Right cardiac atrium (tissue), 5 donors: ENCODE measurements at regions not wholly inside any gene's neighbourhood (a gene's known extent, or its start where the extent isn't known, plus 50 kb on each side); places are given as distances from the start of the nearest gene placed in this dataset.

ENCODE experiments used
- ATAC-seq, 2 donors: fragments of 200-7000 bp; cut with Tn5 transposase; one replicate each; pipeline versions ENCODE4 v1.8.0 to v1.9.1; 2020; ENCODE audit warnings: moderate library complexity in 2 of 2, mild to moderate bottlenecking in 1 of 2
- DNase-seq, 3 donors: peaks; one replicate each; pipeline ENCODE4 v3.0.0-alpha.2; 2020
- H3K27ac ChIP-seq: one replicate; pipeline ENCODE4 v1.5.1; 2013; ENCODE audit warnings: mild to moderate bottlenecking, low read length, control low read depth, moderate library complexity
- H3K27me3 ChIP-seq: one replicate; pipeline ENCODE4 v1.6.1; 2013; ENCODE audit not compliant: control insufficient read depth, insufficient read depth
- H3K4me1 ChIP-seq: one replicate; pipeline ENCODE4 v1.6.1; 2013; ENCODE audit warnings: low read length; ENCODE audit not compliant: control insufficient read depth, insufficient read depth
- H3K4me3 ChIP-seq: one replicate; pipeline ENCODE4 v1.5.1; 2013; ENCODE audit warnings: low read length, control low read depth
- H3K9me3 ChIP-seq: one replicate; pipeline ENCODE4 v1.6.1; 2013; ENCODE audit warnings: low read length; ENCODE audit not compliant: control insufficient read depth
- WGBS: extraction: QIAGEN DNeasy Blood & Tissue Kit; methylation state at CpG from one replicate; pipeline ENCODE4 v1.1.7; 2013; 5-methylcytosine and 5-hydroxymethylcytosine counted together
- intact Hi-C, 4 donors: fragments of 100-400 bp; cut with DNase I; formaldehyde crosslinking; loops; one replicate each; pipeline versions ENCODE4 v1.11.0 to v1.14.0; 2022 to 2023
- donor health status: healthy with polysubstance abuse.
- donor health status: DM: no; HTN: yes; CAD: no.
- donor health status: DM: no; HTN: no; CAD: no.
- donor health status: DM: no; HTN: yes; CAD: no; lungs with severe emphysema.
- donor health status: DM: yes; HTN: yes; CAD: no.

GRCh38 chr4:111933703-111934102, 211.6 kb upstream of the FAM241A start:
- intact Hi-C loops: no loop called here
- 82% methylated on average over 2 of the region's 2 CpGs for WGBS
- ATAC-seq: no peak
- Histone ChIP-seq H3K27me3 (no peaks in the 10 kb centered on the region), H3K27ac (no peak overlapping the region), H3K4me1 (no peaks in the 10 kb centered on the region), H3K9me3 (no peaks in the 10 kb centered on the region), H3K4me3 (no peak overlapping the region)
- no peak for DNase-seq

DNA sequence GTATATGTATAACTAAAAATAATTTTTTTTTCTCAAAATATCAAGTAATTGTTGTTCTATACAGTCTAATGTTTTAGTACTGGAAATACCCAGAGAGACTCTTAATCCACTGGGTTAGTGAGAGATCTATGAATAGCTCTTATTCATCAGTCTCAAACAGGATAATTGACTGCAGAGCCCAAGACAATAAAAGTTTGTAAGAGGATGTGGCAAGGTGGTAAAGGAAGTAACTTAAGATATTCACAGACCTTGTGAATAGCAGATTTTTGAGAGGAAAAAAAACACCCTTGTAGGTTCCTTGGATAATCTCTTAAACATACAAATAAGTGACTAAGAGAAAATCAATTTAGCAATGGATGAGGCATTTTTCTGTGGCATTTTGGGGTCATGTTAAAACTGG, 210.9 kb upstream of the FAM241A start:
- DNase-seq (no peak), ATAC-seq (no peak)
- Histone ChIP-seq H3K4me3 (no peak overlapping the region), H3K27me3 (no peaks in the 10 kb centered on the region), H3K9me3 (no peaks in the 10 kb centered on the region), H3K4me1 (no peaks in the 10 kb centered on the region), H3K27ac (no peak overlapping the region)
- intact Hi-C loops: no loop called here

DNA sequence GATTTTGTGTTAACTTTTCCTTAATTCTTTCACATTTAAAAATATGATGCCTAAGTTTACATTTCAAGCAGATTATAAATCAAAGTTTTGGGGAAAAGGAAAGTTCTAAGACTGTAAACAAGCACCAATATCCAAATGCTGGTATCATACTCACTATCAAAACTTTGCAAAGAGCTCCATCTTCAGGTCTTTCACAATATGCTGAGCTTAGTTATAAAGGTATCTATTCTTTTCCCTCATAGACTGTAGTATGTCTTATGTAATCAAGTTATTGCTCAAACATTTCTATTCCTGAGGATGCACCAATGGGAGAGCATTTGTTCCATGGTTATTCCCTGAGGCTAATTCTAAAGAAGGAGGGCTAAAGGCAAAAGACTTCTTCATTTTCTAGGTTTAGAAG, 207.9 kb upstream of the FAM241A start:
- no peak for ATAC-seq
- intact Hi-C loops: no loop called here
- no peak for DNase-seq

DNA sequence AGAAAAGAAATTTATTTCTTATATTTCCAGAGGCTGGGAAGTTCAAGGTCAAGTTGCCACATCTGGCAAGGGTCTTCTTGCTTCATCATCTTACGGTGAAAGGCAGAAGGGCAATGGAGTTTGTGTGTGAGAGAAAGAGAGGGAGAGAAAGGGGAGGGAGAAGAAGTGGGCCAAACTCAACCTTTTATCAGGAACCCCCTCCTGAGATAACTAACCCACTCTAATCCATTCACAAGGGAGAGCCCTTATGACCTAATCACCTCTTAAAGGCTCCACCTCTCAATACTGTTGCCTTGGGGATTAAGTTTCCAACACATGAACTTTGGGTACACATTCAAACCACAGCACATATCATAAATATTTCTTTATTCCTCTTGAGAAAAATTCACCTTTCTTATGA, 203.3 kb upstream of the FAM241A start:
- no peak overlapping the region for H3K4me3 ChIP-seq
- H3K27me3 ChIP-seq: no peaks in the 10 kb centered on the region
- no peak for DNase-seq
- no peak for ATAC-seq
- H3K9me3 ChIP-seq: no peaks in the 10 kb centered on the region
- 75% methylated on average over 1 of the region's 1 CpG for WGBS
- intact Hi-C loops: loop anchor here in 1 of 4 donors (10.0 kb wide), 1 partner anchor 83 kb away; no protein-coding TSS in a partner anchor
- H3K4me1 ChIP-seq: no peaks in the 10 kb centered on the region
- H3K27ac ChIP-seq: no peak overlapping the region

More for the DNA sequence above, 207.9 kb upstream of the FAM241A start:
- H3K27ac ChIP-seq: no peak overlapping the region
- H3K27me3 ChIP-seq: no peaks in the 10 kb centered on the region
- H3K9me3 ChIP-seq: no peaks in the 10 kb centered on the region
- H3K4me1 ChIP-seq: no peaks in the 10 kb centered on the region
- H3K4me3 ChIP-seq: no peak overlapping the region

DNA sequence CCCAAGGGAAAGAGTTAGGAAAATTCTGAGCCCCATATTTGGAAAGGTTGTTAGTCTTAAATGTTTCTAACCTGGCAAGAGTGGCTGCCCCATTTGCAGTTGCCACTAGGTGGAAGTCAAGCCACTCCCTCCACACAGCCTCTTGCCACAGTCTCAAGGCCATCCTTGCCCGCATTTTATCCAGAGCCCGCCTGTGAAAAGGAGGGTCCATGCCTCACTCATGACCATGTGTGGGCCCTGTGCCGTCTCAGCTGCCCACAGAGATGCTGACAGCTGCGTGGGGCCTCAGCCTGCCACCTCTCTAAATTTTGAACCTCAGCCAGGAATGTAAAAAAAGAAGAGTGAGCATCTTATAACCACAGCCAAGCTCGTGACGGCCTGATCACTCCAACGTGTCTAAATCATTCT, 201.5 kb upstream of the FAM241A start:
- Histone ChIP-seq H3K4me1 (no peaks in the 10 kb centered on the region), H3K27ac (no peak overlapping the region), H3K9me3 (no peaks in the 10 kb centered on the region), H3K27me3 (no peaks in the 10 kb centered on the region), H3K4me3 (no peak overlapping the region)
- peak; percentile 37 to 74 (median 62) for DNase-seq
- intact Hi-C loops: loop anchor here in 1 of 4 donors (10.0 kb wide), 1 partner anchor 81 kb away; no protein-coding TSS in a partner anchor
- peak; percentile 83 to 93 for ATAC-seq
- WGBS: 11% methylated on average over 7 of the region's 7 CpGs

DNA sequence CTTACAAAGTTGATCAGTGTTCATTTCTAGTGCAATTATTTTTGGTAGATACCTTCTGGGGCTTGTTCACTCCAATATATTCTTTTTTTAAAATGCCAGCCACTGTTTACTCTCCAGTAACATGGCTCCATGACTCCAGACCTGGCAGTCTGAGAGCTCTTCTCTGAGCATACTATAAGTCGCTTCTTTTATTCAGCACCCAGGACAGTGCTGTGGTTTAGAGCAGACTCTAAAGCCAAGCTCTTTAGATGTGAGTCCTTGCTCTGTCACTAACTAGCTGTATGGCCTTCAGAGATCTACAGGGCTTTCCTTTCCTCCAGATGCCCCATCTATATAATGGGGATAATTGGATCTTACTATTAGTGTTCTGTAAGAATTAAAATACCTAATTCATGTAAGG, 200.2 kb upstream of the FAM241A start:
- no peak overlapping the region for H3K27ac ChIP-seq
- no peaks in the 10 kb centered on the region for H3K4me1 ChIP-seq
- 45% methylated on average over 1 of the region's 1 CpG for WGBS
- no peaks in the 10 kb centered on the region for H3K27me3 ChIP-seq
- no peaks in the 10 kb centered on the region for H3K9me3 ChIP-seq
- H3K4me3 ChIP-seq: no peak overlapping the region
- intact Hi-C loops: loop anchor here in 1 of 4 donors (10.0 kb wide), 1 partner anchor 80 kb away; no protein-coding TSS in a partner anchor
- no peak for ATAC-seq
- DNase-seq: no peak

DNA sequence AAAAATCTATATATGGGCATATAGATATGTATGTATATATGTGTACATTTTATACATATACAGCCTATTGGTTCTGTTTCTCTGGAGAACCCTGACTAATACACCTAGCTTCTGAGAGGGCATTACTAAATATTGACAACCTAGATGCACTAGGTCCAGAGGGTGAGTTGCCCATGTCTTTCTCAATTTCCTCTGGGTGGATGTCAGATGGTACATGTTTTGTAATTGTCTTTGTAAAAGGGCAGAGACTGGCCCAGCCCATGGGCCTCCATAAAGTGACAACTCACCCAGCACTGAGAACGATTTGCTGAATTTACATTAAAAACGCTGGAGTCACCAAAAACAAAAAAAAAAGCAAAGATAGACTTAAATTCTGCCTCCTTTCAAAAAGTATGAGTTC, 198.5 kb upstream of the FAM241A start:
- intact Hi-C loops: loop anchor here in 1 of 4 donors (10.0 kb wide), 1 partner anchor 78 kb away; no protein-coding TSS in a partner anchor
- no peak for DNase-seq
- Histone ChIP-seq H3K27me3 (no peaks in the 10 kb centered on the region), H3K27ac (no peak overlapping the region), H3K4me1 (no peaks in the 10 kb centered on the region), H3K4me3 (no peak overlapping the region), H3K9me3 (no peaks in the 10 kb centered on the region)
- 73% methylated on average over 2 of the region's 2 CpGs for WGBS
- no peak for ATAC-seq

DNA sequence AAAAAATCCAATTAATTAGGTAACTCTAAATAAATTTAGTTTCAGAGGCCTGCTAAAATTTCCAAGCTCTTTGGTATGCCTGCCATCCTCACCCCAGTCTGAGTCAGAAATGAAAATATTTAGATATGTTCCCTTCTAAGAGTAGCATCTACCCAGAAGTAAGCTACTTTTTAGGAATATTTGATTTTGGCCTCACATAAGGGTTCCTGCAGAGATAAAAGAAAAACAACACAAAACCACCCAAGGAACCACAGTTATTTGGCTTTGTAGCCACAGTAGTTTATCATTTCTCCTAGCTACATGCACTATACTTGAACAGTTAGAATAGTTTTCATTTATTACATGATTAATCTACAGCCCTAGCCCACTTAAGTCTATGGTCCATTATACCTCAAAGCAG, 192.6 kb upstream of the FAM241A start:
- Histone ChIP-seq H3K9me3 (no peaks in the 10 kb centered on the region), H3K27me3 (no peaks in the 10 kb centered on the region), H3K4me3 (no peak overlapping the region), H3K4me1 (no peaks in the 10 kb centered on the region), H3K27ac (no peak overlapping the region)
- ATAC-seq: no peak
- intact Hi-C loops: no loop called here
- DNase-seq: no peak

GRCh38 chr4:111954550-111954949, 190.7 kb upstream of the FAM241A start:
- Histone ChIP-seq H3K27me3 (no peaks in the 10 kb centered on the region), H3K4me3 (no peak overlapping the region), H3K9me3 (no peaks in the 10 kb centered on the region), H3K27ac (no peak overlapping the region), H3K4me1 (no peaks in the 10 kb centered on the region)
- no peak for DNase-seq
- no peak for ATAC-seq
- intact Hi-C loops: no loop called here
- 79% methylated on average over 1 of the region's 1 CpG for WGBS

DNA sequence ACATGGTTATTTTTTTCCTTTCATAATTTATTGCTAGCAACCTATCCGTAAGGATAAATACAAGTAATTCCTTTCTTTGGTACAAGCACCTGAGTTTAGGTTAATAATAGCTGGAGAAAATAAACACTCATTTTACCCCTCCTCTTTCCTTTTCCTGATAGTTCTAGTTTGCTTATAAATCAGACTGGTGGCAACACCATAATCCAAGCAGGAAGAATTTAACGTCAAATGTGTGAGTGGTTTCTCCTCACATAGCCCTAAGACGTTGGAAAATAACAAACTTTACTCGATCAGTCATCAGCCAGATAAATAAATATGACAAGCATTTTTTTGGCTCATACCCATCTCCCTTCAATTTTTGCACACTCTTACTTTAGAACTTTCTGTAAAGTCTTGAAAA, 190.3 kb upstream of the FAM241A start:
- ATAC-seq: no peak
- intact Hi-C loops: no loop called here
- no peak for DNase-seq
- Histone ChIP-seq H3K4me1 (no peaks in the 10 kb centered on the region), H3K27me3 (no peaks in the 10 kb centered on the region), H3K27ac (no peak overlapping the region), H3K9me3 (no peaks in the 10 kb centered on the region), H3K4me3 (no peak overlapping the region)
- 67% methylated on average over 4 of the region's 4 CpGs for WGBS

- intact Hi-C loops: no loop called here
- H3K27me3 ChIP-seq: no peaks in the 10 kb centered on the region
- no peaks in the 10 kb centered on the region for H3K9me3 ChIP-seq
- ATAC-seq (no peak), DNase-seq (no peak)
- no peak overlapping the region for H3K27ac ChIP-seq
- H3K4me3 ChIP-seq: no peak overlapping the region
- 76% methylated on average over 3 of the region's 3 CpGs for WGBS
- H3K4me1 ChIP-seq: no peaks in the 10 kb centered on the region
These were observed 188.1 kb upstream of the FAM241A start for GRCh38 chr4:111957116-111957515.

- DNase-seq (no peak), ATAC-seq (no peak)
- Histone ChIP-seq H3K4me1 (no peaks in the 10 kb centered on the region), H3K27ac (no peak overlapping the region), H3K27me3 (no peaks in the 10 kb centered on the region), H3K9me3 (no peaks in the 10 kb centered on the region), H3K4me3 (no peak overlapping the region)
- 67% methylated on average over 1 of the region's 1 CpG for WGBS
- intact Hi-C loops: no loop called here
These were observed 187.3 kb upstream of the FAM241A start for GRCh38 chr4:111957997-111958396.
